ENCODE measurements at regions not wholly inside any gene's neighbourhood (a gene's known extent, or its start where the extent isn't known, plus 50 kb on each side); places are given as distances from the start of the nearest gene placed in this dataset.

DNA sequence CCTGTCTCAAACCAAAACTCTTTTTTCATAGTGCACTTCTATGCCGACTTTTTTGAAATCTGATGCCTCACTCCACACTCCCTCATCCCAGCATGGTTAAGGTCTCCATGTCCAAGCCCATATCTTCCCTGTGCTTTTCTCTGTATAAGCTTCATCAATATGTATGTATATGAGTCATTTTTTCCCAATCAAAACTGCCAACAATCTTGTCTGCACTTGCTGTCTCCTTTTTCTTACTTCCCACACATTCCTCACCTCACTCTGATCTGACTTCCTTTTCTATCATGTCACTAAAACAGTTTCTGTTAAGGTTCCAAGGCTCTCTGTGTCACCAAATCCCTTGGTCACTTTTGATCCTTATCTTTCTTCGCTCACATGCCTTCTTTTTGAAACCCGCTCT lies 88.2 kb upstream of the GPR50 start (continued):
- no peak for TF ChIP-seq MYC (IDR thresholded peaks at IDR 0.05; ENCODE audit: insufficient read depth, insufficient read length, insufficient replicate concordance, low read length, severe bottlenecking)
- TF ChIP-seq, protein P1, sequence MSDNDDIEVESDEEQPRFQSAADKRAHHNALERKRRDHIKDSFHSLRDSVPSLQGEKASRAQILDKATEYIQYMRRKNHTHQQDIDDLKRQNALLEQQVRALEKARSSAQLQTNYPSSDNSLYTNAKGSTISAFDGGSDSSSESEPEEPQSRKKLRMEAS (IDR thresholded peaks at IDR 0.05; ENCODE audit: low read depth, low read length): no peak
- TF ChIP-seq FOXM1 (IDR thresholded peaks at IDR 0.05; ENCODE audit: low read depth, low read length): no peak
- TF ChIP-seq RB1 (IDR thresholded peaks at IDR 0.05; ENCODE audit: borderline replicate concordance): no peak
- no peak for TF ChIP-seq KAT2A (conservative IDR thresholded peaks at IDR 0.05; ENCODE audit: control insufficient read depth, low read depth, low read length)
- TF ChIP-seq, protein P2, sequence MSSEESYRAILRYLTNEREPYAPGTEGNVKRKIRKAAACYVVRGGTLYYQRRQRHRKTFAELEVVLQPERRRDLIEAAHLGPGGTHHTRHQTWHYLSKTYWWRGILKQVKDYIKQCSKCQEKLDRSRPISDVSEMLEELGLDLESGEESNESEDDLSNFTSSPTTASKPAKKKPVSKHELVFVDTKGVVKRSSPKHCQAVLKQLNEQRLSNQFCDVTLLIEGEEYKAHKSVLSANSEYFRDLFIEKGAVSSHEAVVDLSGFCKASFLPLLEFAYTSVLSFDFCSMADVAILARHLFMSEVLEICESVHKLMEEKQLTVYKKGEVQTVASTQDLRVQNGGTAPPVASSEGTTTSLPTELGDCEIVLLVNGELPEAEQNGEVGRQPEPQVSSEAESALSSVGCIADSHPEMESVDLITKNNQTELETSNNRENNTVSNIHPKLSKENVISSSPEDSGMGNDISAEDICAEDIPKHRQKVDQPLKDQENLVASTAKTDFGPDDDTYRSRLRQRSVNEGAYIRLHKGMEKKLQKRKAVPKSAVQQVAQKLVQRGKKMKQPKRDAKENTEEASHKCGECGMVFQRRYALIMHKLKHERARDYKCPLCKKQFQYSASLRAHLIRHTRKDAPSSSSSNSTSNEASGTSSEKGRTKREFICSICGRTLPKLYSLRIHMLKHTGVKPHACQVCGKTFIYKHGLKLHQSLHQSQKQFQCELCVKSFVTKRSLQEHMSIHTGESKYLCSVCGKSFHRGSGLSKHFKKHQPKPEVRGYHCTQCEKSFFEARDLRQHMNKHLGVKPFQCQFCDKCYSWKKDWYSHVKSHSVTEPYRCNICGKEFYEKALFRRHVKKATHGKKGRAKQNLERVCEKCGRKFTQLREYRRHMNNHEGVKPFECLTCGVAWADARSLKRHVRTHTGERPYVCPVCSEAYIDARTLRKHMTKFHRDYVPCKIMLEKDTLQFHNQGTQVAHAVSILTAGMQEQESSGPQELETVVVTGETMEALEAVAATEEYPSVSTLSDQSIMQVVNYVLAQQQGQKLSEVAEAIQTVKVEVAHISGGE (CRISPR knock-in tag; IDR thresholded peaks at IDR 0.05): no peak
- TF ChIP-seq CBX5 (IDR thresholded peaks at IDR 0.05; ENCODE audit: low read depth): no peak
- no peak for TF ChIP-seq TAF1 (IDR thresholded peaks at IDR 0.05; ENCODE audit: borderline replicate concordance, low read depth, low read length)
- no peak for TF ChIP-seq PAX5 (IDR thresholded peaks at IDR 0.05; ENCODE audit: borderline replicate concordance, low read depth, low read length)
- TF ChIP-seq MEF2B (IDR thresholded peaks at IDR 0.05; ENCODE audit: partially characterized antibody, poor library complexity, severe bottlenecking): no peak
- TF ChIP-seq, protein P3, sequence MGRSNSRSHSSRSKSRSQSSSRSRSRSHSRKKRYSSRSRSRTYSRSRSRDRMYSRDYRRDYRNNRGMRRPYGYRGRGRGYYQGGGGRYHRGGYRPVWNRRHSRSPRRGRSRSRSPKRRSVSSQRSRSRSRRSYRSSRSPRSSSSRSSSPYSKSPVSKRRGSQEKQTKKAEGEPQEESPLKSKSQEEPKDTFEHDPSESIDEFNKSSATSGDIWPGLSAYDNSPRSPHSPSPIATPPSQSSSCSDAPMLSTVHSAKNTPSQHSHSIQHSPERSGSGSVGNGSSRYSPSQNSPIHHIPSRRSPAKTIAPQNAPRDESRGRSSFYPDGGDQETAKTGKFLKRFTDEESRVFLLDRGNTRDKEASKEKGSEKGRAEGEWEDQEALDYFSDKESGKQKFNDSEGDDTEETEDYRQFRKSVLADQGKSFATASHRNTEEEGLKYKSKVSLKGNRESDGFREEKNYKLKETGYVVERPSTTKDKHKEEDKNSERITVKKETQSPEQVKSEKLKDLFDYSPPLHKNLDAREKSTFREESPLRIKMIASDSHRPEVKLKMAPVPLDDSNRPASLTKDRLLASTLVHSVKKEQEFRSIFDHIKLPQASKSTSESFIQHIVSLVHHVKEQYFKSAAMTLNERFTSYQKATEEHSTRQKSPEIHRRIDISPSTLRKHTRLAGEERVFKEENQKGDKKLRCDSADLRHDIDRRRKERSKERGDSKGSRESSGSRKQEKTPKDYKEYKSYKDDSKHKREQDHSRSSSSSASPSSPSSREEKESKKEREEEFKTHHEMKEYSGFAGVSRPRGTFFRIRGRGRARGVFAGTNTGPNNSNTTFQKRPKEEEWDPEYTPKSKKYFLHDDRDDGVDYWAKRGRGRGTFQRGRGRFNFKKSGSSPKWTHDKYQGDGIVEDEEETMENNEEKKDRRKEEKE (IDR thresholded peaks at IDR 0.05): no peak
